Activated CD8-positive, alpha-beta memory T cell treated with anti-CD3 and anti-CD28 coated beads for 48 hours (primary cell): ENCODE measurements at regions not wholly inside any gene's neighbourhood (a gene's known extent, or its start where the extent isn't known, plus 50 kb on each side); places are given as distances from the start of the nearest gene placed in this dataset.
"Not testable (repeated sequence)": the region's sequence is repeated elsewhere in the genome, so short reads cannot be mapped to it uniquely, and the experiment has no call there.

Experiments
- DNase-seq, 3 experiments: peaks; one replicate each; pipeline ENCODE4 v3.0.0-alpha.2; 2020; ENCODE audit warnings: low read depth in 2 of 3, low spot score in 2 of 3

DNA sequence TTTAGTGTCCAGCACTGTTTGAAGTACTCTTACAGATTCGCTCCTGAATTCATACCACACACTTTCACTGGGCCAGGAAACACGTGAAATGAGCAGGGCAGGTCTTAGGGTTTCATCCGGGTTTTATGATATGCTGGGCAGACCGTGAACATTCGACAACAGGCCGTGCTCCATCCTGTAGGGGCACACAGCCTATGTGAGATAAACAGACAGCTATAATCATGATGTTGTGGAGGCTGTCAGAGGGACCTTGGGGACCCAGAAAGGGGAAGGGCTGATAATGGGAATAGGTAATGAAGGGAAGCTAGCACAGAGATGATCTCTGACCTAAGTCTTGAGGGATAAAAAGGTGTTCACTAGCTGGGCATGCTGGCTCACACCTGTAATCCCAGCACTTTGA is 110.4 kb downstream of the RIN2 start:
- no peak for DNase-seq

GRCh38 chr20:19872001-19872400 is 113.9 kb downstream of the RIN2 start:
- DNase-seq = no peak

DNA sequence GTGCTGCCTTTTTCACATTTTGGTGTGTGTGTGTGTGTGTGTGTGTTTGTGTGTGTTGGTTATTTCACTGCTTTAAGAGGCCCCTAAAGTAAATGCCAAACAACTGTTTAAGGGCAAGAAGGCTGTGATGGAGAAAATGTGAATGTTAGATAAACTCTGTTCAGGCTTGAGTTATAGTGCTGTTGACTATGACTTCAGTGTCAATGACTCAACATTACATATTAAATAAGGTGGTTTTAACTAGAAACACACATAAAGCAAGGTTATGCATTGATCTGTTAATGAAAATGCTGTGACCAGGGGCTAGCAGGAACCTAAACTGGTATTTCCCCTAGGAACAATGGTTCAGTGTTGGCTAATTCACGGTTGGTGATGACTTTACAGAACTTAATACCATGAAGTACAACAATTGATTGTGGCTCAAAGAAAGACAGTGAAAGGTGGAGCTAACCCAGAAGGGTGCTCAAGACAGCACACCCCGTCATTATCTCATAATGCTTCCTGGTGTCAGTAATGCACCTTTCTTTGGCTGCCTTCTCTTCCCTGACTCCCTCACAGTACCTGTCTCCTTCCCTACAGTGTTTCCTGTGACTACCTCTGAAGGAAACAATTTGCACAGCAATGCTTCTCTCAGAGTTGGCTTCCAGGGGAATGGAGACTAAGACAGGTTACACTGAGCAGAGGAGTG is 116.1 kb downstream of the RIN2 start:
- no peak for DNase-seq

DNA sequence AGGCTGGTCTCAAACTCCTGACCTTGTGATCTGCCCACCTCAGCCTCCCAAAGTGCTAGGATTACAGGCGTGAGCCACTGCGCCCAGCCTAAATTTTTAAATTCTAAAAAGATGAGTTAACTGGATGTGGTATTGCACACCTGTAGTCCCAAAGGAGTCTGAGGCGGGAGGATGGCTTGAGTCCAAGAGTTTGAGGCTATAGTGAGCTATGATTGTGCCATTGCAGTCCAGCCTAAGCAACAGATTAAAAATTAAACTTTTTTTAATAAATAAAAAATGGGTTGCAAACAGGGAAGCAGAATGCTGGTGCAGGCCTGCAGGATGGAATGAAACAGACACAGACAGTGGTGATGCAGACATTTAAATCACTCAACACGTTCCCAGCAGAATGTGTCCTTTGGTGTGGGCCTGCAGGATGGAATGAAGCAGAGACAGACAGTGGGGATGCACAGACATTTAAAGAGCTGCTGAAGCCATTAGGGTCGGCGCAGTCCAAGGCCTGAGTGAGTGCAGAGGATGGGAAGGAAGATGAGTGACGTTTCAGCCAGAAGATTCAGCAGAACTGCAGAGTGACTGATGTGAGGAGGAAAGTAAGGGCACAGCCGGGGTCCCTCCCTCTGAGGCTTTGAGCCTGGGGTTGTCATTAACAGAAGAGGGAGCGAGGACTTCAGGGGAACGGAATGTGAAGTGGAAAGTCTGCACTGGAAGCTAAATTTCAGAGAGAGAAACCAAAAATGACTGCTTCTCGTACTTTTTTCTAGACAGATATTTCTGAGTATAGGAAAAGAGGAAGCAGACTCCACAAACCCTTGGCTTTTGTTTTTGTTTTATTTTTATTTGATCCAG is 117.5 kb downstream of the RIN2 start:
- DNase-seq = no peak

DNA sequence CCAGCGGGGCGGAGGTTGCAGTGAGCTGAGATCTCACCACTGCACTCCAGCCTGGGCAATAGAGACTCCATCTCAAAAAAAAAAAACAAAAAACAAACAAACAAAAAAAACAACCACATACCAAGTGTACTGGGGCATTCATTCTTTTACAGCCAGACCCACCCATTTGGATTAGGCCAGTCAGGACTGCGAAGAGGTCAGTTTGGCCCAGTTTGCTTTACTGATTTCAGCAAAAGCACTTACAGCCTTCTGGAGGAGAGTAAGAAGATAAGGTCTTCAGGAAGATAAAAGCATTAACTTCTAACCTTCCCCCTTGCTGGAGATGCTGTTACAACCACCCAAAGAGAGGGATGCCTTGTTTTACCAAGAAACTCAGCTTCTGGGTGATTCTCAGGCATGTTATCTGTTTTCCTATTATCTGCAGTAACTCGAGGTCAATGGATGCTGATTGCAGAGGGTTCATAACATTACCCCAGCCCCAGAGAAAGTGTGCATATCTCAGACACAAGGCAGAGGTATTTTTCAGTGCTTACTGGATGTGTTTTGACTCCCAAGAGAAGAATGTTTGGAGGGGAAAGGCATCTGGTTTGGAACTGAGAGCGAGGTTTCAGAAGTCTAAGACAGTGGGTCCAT is 118.9 kb downstream of the RIN2 start:
- DNase-seq = no peak

GRCh38 chr20:19879874-19880255 is 121.8 kb downstream of the RIN2 start:
- not testable (repeated sequence) for DNase-seq

- DNase-seq = no peak
Observed at GRCh38 chr20:19880256-19881079, 122.4 kb downstream of the RIN2 start.

GRCh38 chr20:19881080-19881840 is 123.2 kb downstream of the RIN2 start:
- no peak for DNase-seq

GRCh38 chr20:19881990-19882389 is 123.9 kb downstream of the RIN2 start:
- DNase-seq = no peak

DNA sequence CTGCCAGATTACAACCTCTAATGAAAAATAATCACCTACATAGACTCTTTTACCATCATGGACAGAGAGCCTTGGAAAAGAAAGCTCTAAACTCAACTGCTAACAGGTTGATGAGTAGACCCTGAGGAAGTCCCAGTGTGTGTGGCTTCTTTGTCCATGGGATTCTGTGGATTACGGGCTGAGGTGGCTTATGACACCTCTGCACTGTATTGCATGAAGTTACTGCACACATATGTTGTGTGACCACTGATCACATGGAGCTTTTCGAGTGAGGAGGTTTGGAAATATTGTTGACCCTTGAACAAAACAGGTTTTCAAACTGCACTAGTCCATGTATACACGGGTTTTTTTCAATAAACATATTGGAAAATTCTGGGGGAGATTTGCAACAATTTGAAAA is 124.4 kb downstream of the RIN2 start:
- no peak for DNase-seq

GRCh38 chr20:19883501-19883900 is 125.4 kb downstream of the RIN2 start:
- no peak for DNase-seq

DNA sequence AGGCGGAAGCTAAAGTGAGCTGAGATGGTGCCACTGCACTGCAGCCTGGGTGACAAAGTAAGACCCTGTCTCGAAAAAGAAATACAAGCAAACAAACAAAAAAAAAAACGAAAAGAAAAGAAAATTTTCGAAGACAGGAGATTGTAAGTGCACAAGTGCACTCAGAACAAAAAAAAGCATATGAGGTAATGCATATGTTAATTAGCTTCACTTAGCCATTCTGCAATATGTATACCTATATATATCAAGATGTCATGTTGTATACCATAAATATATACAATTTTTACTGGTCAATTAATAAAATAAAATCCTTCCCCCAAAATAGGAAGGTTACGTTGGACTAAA is 127.5 kb downstream of the RIN2 start:
- no peak for DNase-seq

DNA sequence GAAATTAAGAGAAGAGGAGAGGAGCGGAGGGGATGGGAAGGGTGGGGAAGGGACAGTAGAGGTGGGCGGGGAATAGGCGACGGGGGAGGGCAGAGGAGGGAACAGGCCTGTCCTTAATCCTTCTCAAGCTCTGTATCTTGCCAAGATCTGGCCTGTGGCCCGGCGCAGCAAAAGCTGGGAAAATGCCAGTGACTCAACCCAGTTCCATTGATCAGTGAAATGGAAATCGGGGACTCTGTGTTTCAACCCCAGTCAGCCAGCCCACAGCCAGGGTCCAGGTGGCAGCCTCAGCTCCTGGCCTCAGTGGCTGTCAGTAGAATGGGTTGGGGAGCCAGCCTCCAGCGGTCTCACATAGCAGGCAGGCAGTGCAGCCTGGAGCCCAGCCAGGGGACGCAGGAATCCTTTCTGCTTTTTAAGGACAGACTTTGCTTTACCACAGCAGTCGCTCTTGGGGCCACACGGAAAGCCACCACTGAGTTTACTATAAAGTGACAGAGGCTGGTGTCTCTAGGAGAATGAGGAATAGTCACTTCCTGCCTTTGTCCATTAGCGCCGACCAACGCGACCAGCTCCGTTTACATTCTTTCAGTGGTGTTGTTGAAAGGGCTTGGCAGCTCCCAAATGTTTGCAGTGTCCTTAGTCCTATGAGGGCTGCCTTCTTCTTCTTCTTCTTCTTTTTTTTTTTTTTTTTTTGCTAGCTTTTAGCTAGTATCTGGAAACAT is 128.0 kb downstream of the RIN2 start:
- DNase-seq = no peak

DNA sequence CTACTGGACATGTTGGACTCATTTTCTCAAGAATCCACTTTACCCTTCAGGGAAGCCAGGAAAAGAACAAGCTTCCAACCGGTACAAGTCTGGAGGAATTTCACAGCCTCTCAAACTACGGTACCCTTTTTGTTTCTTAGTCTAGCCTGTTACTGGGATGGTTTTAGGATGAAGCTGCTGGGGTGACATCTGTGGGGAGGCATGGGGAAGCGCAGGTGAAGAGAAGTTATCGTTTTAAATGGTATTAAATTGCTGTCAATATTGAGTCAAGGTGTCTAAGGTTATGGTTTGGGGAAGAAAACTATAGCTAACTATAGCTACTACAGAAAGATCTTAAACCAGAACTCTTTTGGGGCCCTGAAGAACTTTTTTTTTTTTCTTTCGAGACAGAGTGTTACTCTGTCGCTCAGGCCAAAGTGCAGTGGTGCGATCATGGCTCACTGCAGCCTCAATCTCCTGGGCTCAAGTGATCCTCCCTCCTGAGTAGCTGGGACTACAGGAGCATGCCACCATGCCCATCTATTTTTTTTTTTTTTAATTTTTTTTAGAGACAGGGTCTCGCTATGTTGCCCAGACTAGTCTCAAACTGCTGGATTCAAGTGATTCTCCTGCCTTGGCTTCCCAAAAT is 128.7 kb downstream of the RIN2 start:
- no peak for DNase-seq

DNA sequence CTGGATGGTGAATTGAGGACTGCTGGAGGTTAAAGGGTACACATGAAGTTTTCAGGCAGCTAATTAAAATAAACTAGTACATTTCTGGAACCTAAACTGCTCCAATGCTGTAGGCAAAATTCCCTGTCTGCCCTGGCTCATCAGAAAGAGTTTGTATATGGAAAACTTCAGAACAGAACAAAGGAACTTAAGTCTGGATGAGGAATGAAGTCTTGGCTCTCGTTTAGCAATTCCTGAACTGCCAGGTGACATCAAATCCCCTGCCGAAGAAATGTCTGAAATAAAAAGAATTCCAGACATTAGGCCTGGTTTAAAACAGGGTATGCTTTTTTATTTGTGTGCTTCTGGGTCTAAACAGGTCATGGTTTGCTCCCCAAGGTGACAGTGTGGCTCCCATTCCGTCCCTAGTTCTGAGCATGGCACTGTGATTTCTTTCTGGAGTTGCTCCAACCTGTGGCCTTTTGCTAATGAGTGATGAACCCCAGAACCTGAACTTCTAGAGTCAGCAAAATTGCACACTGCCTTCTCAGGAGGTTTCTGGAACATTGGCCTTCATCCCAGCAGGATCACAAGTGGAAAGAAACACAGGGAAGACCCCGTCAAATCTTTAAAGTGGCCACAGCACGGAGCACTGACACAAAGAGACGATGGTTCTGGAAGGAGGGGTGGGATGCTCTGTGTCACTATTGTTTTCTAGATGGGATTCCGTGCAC is 129.4 kb upstream of the NAA20 start:
- no peak for DNase-seq

DNA sequence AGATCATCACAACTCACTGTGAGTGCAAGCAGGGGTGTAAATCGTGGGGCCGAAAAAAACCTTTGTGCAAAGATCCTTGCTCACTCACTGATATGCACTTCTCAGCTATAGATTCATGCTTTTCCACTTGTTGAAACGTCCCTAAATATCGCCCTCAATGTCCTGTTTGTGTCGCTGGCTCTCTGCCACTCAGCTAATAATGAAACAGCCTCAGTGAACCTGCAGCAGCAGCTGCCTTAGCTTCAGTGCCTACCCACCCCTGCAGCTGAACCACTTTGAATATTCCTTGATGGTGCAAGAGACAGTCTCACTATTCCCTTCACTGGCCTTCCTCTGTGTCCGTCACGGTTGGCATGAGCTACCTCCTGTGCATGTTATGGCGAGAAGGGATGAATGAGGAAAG is 128.9 kb upstream of the NAA20 start:
- DNase-seq = no peak

DNA sequence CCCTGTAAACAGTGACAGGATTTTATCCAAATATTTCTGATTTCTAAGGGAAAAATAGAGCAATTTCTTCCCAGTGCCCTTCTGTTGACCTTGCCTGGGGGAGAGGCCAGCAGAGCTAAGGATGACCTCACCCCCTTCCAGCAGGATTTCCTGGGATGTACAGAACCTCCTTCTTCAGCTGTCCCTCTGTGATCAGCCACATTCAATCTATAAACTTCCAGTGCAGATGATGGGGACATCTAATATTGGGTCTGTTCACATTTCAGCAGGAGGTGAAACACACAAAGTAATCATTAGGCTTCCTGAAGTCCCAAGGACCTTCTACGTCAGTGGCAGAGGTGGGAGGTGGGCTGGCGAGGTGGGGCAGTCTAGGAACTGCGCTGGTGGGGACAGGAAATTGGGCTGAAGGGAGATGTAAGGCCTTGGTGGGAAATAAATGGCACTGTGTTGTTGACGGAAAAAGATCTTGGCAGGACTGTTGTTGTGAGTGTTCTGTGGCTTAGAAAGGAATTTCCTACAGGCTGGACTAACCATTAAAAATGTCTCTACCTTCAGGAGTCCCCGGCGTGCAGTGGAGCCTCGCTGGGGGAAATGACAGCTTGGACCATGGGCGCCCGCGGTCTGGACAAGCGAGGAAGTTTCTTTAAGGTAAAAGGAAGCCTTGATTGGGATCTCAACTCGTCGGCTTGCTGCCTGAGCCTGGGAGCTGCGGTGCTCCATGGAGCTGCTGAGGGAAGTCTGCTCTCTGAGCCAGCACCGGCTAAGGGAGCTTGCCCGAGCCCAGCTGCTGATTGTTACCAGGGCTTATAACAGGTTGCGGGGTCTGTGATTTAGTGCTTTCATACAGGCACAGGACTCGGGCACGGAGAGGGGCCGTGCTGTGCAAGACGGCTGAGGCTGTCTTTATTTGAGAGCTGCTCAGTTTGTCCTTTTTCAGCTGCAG is 127.9 kb upstream of the NAA20 start:
- DNase-seq = no peak
